Activated naive CD4-positive, alpha-beta T cell treated with anti-CD3 and anti-CD28 coated beads, Interleukin-2, amount 50 U/mL, for 72 hours (primary cell): ENCODE measurements at regions not wholly inside any gene's neighbourhood (a gene's known extent, or its start where the extent isn't known, plus 50 kb on each side); places are given as distances from the start of the nearest gene placed in this dataset.
"Not testable (repeated sequence)": the region's sequence is repeated elsewhere in the genome, so short reads cannot be mapped to it uniquely, and the experiment has no call there.

Experiments used
- ATAC-seq, 2 donors: fragments of 150-1000 bp; cut with Tn5 transposase; 2 replicates each; pipeline ENCODE4 v1.10.0; 2021; ENCODE audit warnings: mild to moderate bottlenecking in 2 of 2, moderate library complexity in 2 of 2
- DNase-seq, 2 donors: peaks; one replicate each; pipeline ENCODE4 v3.0.0; 2021 to 2022; ENCODE audit warnings: low spot score in 2 of 2
- H3K27ac Mint-ChIP-seq, 2 donors: one replicate each; pipeline ENCODE4 v1.8.0; 2022; ENCODE audit warnings: mild to moderate bottlenecking in 2 of 2, mixed read lengths in 2 of 2
- H3K36me3 Mint-ChIP-seq, 2 donors: one replicate each; pipeline ENCODE4 v1.8.0; 2022; ENCODE audit warnings: mixed read lengths in 2 of 2
- H3K9me3 Mint-ChIP-seq, 2 donors: one replicate each; pipeline ENCODE4 v1.8.0; 2022; ENCODE audit warnings: mixed read lengths in 2 of 2

GRCh38 chr5:99243111-99243510, 314.3 kb upstream of the CHD1 start:
- H3K36me3 Mint-ChIP-seq: no peaks in the 10 kb centered on the region
- H3K9me3 Mint-ChIP-seq: no peaks in the 10 kb centered on the region
- DNase-seq: no peak
- H3K27ac Mint-ChIP-seq: no peak overlapping the region
- no peak for ATAC-seq

GRCh38 chr5:99239826-99240360, 311.1 kb upstream of the CHD1 start:
- Mint-ChIP-seq H3K9me3 (peaks cover 3 to 4% of the 10 kb centered on the region in 2 donors), H3K36me3 (no peaks in the 10 kb centered on the region), H3K27ac (no peak overlapping the region)
- ATAC-seq (no peak), DNase-seq (no peak)

GRCh38 chr5:99191206-99191745, 262.5 kb upstream of the CHD1 start:
- DNase-seq: no peak
- ATAC-seq: no peak
- no peaks in the 10 kb centered on the region for H3K36me3 Mint-ChIP-seq
- no peaks in the 10 kb centered on the region for H3K9me3 Mint-ChIP-seq
- no peak overlapping the region for H3K27ac Mint-ChIP-seq

GRCh38 chr5:99187611-99188010, 258.8 kb upstream of the CHD1 start:
- DNase-seq: no peak
- H3K27ac Mint-ChIP-seq: no peak overlapping the region
- ATAC-seq: no peak
- no peaks in the 10 kb centered on the region for H3K36me3 Mint-ChIP-seq
- no peaks in the 10 kb centered on the region for H3K9me3 Mint-ChIP-seq

- DNase-seq (no peak), ATAC-seq (no peak)
- Mint-ChIP-seq H3K9me3 (no peaks in the 10 kb centered on the region), H3K36me3 (no peaks in the 10 kb centered on the region), H3K27ac (no peak overlapping the region)
These were observed 250.4 kb upstream of the CHD1 start for GRCh38 chr5:99179206-99179605.

- Mint-ChIP-seq H3K27ac (no peak overlapping the region), H3K9me3 (no peaks in the 10 kb centered on the region), H3K36me3 (no peaks in the 10 kb centered on the region)
- no peak for ATAC-seq
- no peak for DNase-seq
These were observed 249.0 kb upstream of the CHD1 start for GRCh38 chr5:99177796-99178195.

- ATAC-seq (no peak), DNase-seq (no peak)
- no peaks in the 10 kb centered on the region for H3K9me3 Mint-ChIP-seq
- no peaks in the 10 kb centered on the region for H3K36me3 Mint-ChIP-seq
- no peak overlapping the region for H3K27ac Mint-ChIP-seq
These were observed 247.4 kb upstream of the CHD1 start for GRCh38 chr5:99176186-99176585.

GRCh38 chr5:99169309-99169708, 240.5 kb upstream of the CHD1 start:
- Mint-ChIP-seq H3K27ac (no peak overlapping the region), H3K36me3 (no peaks in the 10 kb centered on the region), H3K9me3 (no peaks in the 10 kb centered on the region)
- no peak for DNase-seq
- no peak for ATAC-seq

- not testable (repeated sequence) for DNase-seq, H3K27ac Mint-ChIP-seq, ATAC-seq, H3K36me3 Mint-ChIP-seq, H3K9me3 Mint-ChIP-seq
These were observed 232.7 kb upstream of the CHD1 start for GRCh38 chr5:99161538-99161937.

GRCh38 chr5:99156688-99157087, 227.9 kb upstream of the CHD1 start:
- ATAC-seq (no peak), DNase-seq (no peak)
- H3K27ac Mint-ChIP-seq: no peak overlapping the region
- H3K36me3 Mint-ChIP-seq: no peaks in the 10 kb centered on the region
- H3K9me3 Mint-ChIP-seq: no peaks in the 10 kb centered on the region

GRCh38 chr5:99143283-99143795, 214.5 kb upstream of the CHD1 start:
- not testable (repeated sequence) for ATAC-seq, H3K9me3 Mint-ChIP-seq, DNase-seq, H3K36me3 Mint-ChIP-seq, H3K27ac Mint-ChIP-seq

GRCh38 chr5:99141534-99142128, 212.8 kb upstream of the CHD1 start:
- Mint-ChIP-seq H3K36me3 (no peaks in the 10 kb centered on the region), H3K27ac (no peak overlapping the region), H3K9me3 (peaks cover 4% of the 10 kb centered on the region in 2 donors)
- no peak for ATAC-seq
- DNase-seq: no peak

- Mint-ChIP-seq H3K36me3 (no peaks in the 10 kb centered on the region), H3K27ac (no peak overlapping the region), H3K9me3 (no peaks in the 10 kb centered on the region)
- no peak for DNase-seq
- no peak for ATAC-seq
These were observed 210.1 kb upstream of the CHD1 start for GRCh38 chr5:99138911-99139310.

- H3K36me3 Mint-ChIP-seq: no peaks in the 10 kb centered on the region
- no peak overlapping the region for H3K27ac Mint-ChIP-seq
- H3K9me3 Mint-ChIP-seq: no peaks in the 10 kb centered on the region
- ATAC-seq: no peak
- DNase-seq: no peak
These were observed 205.1 kb upstream of the CHD1 start for GRCh38 chr5:99133921-99134320.

- DNase-seq (no peak), ATAC-seq (no peak)
- H3K36me3 Mint-ChIP-seq: no peaks in the 10 kb centered on the region
- no peak overlapping the region for H3K27ac Mint-ChIP-seq
- no peaks in the 10 kb centered on the region for H3K9me3 Mint-ChIP-seq
These were observed 201.1 kb upstream of the CHD1 start for GRCh38 chr5:99129768-99130501.

- no peak overlapping the region for H3K27ac Mint-ChIP-seq
- no peaks in the 10 kb centered on the region for H3K36me3 Mint-ChIP-seq
- DNase-seq: no peak
- ATAC-seq: no peak
- H3K9me3 Mint-ChIP-seq: no peaks in the 10 kb centered on the region
These were observed 194.2 kb upstream of the CHD1 start for GRCh38 chr5:99122976-99123375.

GRCh38 chr5:99119326-99119725, 190.5 kb upstream of the CHD1 start:
- Mint-ChIP-seq H3K9me3 (no peaks in the 10 kb centered on the region), H3K27ac (no peak overlapping the region), H3K36me3 (no peaks in the 10 kb centered on the region)
- no peak for ATAC-seq
- DNase-seq: no peak

GRCh38 chr5:99116526-99116925, 187.7 kb upstream of the CHD1 start:
- ATAC-seq (no peak), DNase-seq (no peak)
- Mint-ChIP-seq H3K36me3 (no peaks in the 10 kb centered on the region), H3K27ac (no peak overlapping the region), H3K9me3 (no peaks in the 10 kb centered on the region)
